Stimulated activated CD8-positive, alpha-beta memory T cell treated with anti-CD3 and anti-CD28 coated beads, Interleukin-4, amount 100 ng/mL, for 24 hours (primary cell): ENCODE measurements at regions not wholly inside any gene's neighbourhood (a gene's known extent, or its start where the extent isn't known, plus 50 kb on each side); places are given as distances from the start of the nearest gene placed in this dataset.

ENCODE experiments used
- DNase-seq: peaks from one replicate; pipeline ENCODE4 v3.0.0-alpha.2; 2020; ENCODE audit warnings: low read depth

DNA sequence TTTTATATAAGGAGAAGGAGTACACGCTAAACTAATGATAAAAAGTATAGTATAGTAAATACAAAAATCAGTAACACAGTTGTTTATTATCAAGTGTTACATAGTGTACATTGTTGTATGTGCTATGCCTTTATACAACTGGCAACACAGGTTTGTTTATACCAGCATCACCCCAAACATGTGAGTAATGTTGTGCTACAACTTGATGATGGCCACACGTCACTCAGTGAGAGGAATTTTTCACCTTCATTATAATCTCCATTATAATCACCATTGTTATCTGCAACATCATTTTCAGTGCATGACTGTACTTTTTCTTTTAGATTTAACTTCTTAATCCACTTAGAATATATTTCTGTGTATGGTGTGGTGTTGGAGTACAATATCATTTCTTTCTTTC, 204.0 kb upstream of the CTNNB1 start:
- no peak for DNase-seq

GRCh38 chr3:40996382-40996781, 202.9 kb upstream of the CTNNB1 start:
- DNase-seq: no peak

GRCh38 chr3:40996827-40997710, 202.2 kb upstream of the CTNNB1 start:
- DNase-seq: no peak

- no peak for DNase-seq
Observed at GRCh38 chr3:40997711-40998519, 201.4 kb upstream of the CTNNB1 start.

- no peak for DNase-seq
Observed at GRCh38 chr3:40999682-41000081, 199.6 kb upstream of the CTNNB1 start.

- DNase-seq: no peak
Observed at GRCh38 chr3:41000471-41000870, 198.8 kb upstream of the CTNNB1 start.

GRCh38 chr3:41001556-41001955, 197.7 kb upstream of the CTNNB1 start:
- DNase-seq: no peak

DNA sequence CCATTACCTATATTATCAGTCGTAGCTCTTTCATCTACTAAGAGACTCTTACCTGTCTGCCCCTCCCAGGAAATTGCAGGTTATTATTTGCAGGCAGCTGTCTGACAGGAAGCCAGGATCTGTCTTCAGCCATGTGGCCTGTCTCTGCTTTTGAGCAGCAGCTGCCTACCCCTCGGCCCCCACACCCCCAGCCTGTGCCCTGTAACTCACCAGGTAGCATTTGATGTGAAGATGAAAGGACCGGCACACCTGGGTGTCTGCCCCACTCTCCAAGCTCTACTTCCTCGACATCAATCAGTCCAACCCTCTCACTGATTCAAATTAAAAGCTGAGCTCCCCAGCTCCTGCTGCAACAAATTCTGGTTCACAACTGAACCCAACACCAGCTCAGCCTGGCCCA, 197.2 kb upstream of the CTNNB1 start:
- DNase-seq: no peak

GRCh38 chr3:41007399-41007798, 191.9 kb upstream of the CTNNB1 start:
- no peak for DNase-seq

- DNase-seq: no peak
Observed at GRCh38 chr3:41011854-41012253, 187.5 kb upstream of the CTNNB1 start.

DNA sequence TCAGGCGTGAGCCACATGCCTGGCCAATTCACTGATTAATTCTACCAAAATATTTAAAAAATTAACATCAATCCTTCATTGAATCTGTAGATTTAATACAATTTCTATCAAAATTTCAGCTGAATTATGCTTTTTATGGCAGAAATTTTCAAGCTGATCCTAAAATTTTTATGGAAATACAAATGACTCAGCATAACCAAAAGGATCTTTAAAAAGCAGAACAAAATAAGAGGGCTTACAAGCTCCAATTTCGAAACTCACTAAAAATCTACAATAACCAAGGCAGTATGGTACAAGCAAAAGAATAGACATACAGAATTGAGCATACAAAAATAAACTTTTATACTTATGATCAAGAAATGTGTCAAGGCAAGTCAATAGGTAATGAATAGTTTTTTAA, 180.4 kb upstream of the CTNNB1 start:
- DNase-seq: no peak

- DNase-seq: no peak
Observed at GRCh38 chr3:41024031-41024836, 175.1 kb upstream of the CTNNB1 start.

DNA sequence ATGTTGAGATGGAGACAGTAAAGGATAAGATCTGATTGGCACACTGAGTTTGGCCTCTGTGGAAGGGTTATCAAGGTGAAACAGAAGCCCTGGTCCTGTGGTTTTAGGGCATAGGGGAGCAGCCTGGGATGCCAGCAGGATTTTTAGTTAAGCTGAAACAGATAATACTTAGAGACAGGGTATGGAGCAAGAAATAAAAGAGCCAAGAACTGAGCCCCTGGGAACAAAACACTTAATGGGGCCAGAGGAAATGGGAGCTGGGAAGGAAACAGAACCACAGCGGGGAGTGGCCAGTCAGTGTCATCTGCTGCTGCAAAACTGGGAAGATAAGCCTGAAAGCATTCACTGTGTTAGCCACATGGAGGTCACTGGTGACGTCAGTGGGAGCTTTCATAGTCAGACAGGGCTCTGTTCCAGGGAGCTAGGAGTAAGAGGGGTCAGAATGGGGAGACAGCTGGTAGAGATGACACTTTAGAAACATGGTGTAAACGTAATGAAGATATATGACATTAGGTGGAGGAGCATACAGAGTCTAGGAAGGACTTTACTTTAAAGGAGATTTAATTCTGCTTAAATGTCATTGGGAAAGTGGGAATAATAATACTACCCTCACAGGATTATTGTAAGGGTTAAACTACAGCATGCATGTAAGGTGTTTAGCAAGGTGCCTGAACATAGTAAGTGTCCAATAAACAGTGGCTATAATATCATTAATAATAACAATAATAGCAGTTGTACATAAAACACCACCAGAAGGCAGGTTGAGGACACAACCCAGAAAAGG, 172.7 kb upstream of the CTNNB1 start:
- no peak for DNase-seq

DNA sequence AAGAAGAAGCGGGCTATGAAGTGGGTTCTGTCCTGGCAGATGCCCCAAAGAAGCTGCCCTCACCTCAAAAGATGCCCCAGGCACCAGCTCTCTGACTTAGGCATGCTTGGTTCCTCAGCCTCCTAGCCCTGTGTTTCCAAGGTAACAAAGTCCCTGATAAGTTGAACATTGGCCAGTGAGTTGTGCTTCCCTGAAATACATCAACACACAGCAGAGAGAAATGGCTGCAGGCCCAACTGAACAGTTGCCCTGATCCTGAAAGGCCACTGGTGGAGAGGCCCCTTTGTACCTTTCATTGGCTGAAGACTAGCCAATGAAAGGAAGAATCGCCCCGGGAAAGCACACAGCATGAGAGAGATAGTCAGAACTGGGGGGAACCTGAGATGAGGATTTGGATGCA, 169.9 kb upstream of the CTNNB1 start:
- no peak for DNase-seq

DNA sequence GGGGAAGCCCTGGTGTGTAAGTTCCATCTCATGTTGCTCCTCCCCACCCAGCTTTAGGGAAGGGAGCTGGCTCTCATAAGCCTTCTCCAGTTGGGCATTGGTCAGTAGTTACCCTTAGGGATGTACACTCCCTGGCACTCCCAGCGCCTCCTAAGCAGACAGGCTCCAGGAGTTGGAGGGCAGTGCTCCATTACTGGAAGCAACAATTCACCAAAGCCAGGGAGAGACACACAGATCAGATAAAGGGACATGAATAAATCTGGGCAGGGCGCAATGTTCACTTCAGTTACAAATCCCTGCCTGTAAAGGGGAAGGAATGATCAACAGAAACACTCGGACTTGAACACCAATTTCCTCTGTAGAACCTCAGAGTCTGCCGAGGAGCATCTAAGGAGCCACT, 169.1 kb upstream of the CTNNB1 start:
- DNase-seq: no peak

- DNase-seq: no peak
Observed at GRCh38 chr3:41031401-41031800, 167.9 kb upstream of the CTNNB1 start.

DNA sequence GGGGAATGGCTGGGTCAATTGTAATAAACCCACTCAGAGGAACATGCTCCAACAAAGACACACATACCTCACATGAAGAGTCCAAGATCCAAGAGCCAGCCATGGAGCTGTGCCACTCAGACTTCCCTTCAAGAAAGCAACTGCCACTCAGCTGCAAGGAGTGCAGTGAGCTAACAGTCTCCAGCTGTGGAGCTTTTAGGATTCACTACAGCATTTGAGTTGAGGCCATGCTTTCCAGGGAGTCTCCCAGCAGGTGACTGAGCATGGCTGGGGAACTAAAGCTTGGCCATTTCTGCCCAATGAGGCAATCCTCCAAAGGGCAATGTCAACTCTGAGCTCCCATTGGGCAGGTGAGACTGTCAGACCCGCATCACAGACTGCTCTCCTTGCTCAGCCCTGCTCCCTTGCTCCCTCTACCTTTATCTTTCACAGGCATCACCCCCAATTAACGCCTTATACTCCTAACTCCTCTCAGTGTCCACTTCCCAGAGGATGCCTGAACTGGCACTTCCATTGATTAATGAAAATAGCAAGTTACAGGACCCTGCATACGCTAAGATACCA, 165.3 kb upstream of the CTNNB1 start:
- no peak for DNase-seq

DNA sequence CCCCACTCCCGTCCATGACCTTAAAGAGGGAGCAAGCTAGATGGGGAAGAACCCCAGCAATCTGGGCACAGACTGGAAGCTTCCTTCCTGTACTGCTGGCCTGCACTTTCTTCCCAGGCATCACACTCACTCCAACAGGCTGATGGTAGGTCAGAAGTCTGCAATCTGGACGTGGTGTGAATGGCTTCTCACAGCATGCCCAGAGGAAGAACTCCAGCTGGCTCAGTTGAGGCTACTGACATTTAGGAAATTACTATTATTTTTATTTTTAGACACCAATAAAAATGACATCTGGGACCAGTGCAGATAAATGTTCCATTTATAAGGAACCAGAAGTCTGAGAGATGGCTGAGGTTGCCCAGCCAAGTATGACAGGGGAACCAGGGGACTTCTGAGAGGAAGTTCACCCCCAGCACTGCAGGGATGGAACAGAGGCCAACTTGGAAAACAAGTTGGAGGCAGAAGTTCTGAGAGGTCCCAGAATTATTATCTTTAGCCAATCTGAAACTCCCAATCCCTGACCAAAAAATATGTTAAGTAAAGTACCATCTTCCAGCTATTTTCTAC, 163.8 kb upstream of the CTNNB1 start:
- no peak for DNase-seq

- no peak for DNase-seq
Observed at GRCh38 chr3:41037651-41038334, 161.5 kb upstream of the CTNNB1 start.

- DNase-seq: no peak
Observed at GRCh38 chr3:41040256-41040655, 159.0 kb upstream of the CTNNB1 start.
